Esophagus muscularis mucosa (tissue), 4 donors: ENCODE measurements at regions not wholly inside any gene's neighbourhood (a gene's known extent, or its start where the extent isn't known, plus 50 kb on each side); places are given as distances from the start of the nearest gene placed in this dataset.

Source experiments
- DNase-seq: peaks from one replicate; pipeline ENCODE4 v3.0.0-alpha.2; 2017; ENCODE audit errors: extremely low spot score
- H3K27ac ChIP-seq, 4 donors: fragments of 200-600 bp; sonication (generic); replicated peaks in 1 of 4; 1 replicate in 3 of 4; 2 replicates in 1 of 4; pipeline ENCODE4 v1.5.1; 2016 to 2019; ENCODE audit warnings: mild to moderate bottlenecking in 1 of 4
- H3K27me3 ChIP-seq, 4 donors: fragments of 200-600 bp; sonication (generic); one replicate each; pipeline versions ENCODE4 v1.5.1 to v1.6.0; 2016 to 2019
- H3K36me3 ChIP-seq, 4 donors: fragments of 200-600 bp; sonication (generic); one replicate each; pipeline ENCODE4 v1.5.1; 2016 to 2019
- H3K4me1 ChIP-seq, 4 donors: fragments of 200-600 bp; sonication (generic); one replicate each; pipeline ENCODE4 v1.5.1; 2016 to 2019
- H3K4me3 ChIP-seq, 4 donors: fragments of 200-600 bp; sonication (generic); 1 replicate in 2 of 4; 2 replicates in 2 of 4; pipeline ENCODE4 v1.5.1; 2016 to 2019; ENCODE audit warnings: mild to moderate bottlenecking in 4 of 4, moderate library complexity in 1 of 4
- H3K9me3 ChIP-seq, 4 donors: fragments of 200-600 bp; sonication (generic); 1 replicate in 3 of 4; 2 replicates in 1 of 4; pipeline ENCODE4 v1.5.1; 2016 to 2019
- EP300 ChIP-seq: sonication (generic); formaldehyde crosslinking; IDR thresholded peaks from one replicate; pipeline ENCODE4 v1.6.1; 2017; ENCODE audit warnings: antibody characterized with exemption
- POLR2A ChIP-seq: fragments of 450-650 bp; IDR thresholded peaks from one replicate; pipeline ENCODE4 v1.6.1; 2017; ENCODE audit warnings: antibody characterized with exemption, moderate library complexity, mild to moderate bottlenecking, low read depth
- POLR2AphosphoS5 ChIP-seq, 2 donors: sonication (generic); formaldehyde crosslinking; IDR thresholded peaks; one replicate each; pipeline ENCODE4 v1.6.1; 2017; ENCODE audit warnings: antibody characterized with exemption in 2 of 2
- WGBS: methylation state at CpG from one replicate; pipeline ENCODE4 v1.1.5; 2018; 5-methylcytosine and 5-hydroxymethylcytosine counted together
- intact Hi-C: fragments of 100-400 bp; cut with DNase I; formaldehyde crosslinking; loops from one replicate; pipeline ENCODE4 v1.15.1; 2023
- TF ChIP-seq, protein P1 (sequence below), 3 experiments: fragments of 200-600 bp in 2 of 3; fragments of 450-650 bp in 1 of 3; sonication (generic) in 2 of 3; IDR thresholded peaks; one replicate each; pipeline ENCODE4 v1.5.1; 2017 to 2019; ENCODE audit warnings: antibody characterized with exemption in 3 of 3, mild to moderate bottlenecking in 2 of 3, moderate library complexity in 1 of 3

DNA sequence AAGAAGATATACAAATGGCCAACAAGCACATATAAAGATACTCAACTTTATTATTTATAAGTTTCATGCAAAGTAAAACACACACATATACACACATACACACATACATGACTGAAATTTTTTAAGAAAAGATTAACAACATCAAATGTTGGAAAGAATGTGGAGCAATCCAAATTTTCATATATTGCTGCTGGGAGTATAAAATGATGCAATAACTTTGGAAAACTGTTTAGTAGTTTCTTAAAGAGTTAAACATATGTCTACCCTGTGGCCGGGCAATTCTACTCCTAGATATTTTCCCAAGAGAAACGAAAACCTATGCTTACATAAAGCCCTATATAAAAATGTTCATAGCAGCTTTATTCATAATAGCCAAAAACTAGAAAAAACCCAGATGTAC lies 99.8 kb upstream of the NR4A3 start:
- no peaks in the 10 kb centered on the region for H3K27me3 ChIP-seq
- no peak for DNase-seq
- intact Hi-C loops, result no loop called here
- H3K9me3 ChIP-seq, result no peaks in the 10 kb centered on the region
- WGBS, result 59% methylated on average over 2 of the region's 2 CpGs
- no peak overlapping the region for H3K4me3 ChIP-seq
- H3K36me3 ChIP-seq, result no peaks in the 10 kb centered on the region
- TF ChIP-seq, protein P1, sequence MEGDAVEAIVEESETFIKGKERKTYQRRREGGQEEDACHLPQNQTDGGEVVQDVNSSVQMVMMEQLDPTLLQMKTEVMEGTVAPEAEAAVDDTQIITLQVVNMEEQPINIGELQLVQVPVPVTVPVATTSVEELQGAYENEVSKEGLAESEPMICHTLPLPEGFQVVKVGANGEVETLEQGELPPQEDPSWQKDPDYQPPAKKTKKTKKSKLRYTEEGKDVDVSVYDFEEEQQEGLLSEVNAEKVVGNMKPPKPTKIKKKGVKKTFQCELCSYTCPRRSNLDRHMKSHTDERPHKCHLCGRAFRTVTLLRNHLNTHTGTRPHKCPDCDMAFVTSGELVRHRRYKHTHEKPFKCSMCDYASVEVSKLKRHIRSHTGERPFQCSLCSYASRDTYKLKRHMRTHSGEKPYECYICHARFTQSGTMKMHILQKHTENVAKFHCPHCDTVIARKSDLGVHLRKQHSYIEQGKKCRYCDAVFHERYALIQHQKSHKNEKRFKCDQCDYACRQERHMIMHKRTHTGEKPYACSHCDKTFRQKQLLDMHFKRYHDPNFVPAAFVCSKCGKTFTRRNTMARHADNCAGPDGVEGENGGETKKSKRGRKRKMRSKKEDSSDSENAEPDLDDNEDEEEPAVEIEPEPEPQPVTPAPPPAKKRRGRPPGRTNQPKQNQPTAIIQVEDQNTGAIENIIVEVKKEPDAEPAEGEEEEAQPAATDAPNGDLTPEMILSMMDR (IDR thresholded peaks at IDR 0.05), result no peak
- TF ChIP-seq POLR2A (no peak), EP300 (no peak), POLR2AphosphoS5 (IDR thresholded peaks at IDR 0.05) (no peak)
- H3K27ac ChIP-seq, result no peak overlapping the region
- peaks cover 0 to 7% (median 0%) of the 10 kb centered on the region in 4 donors for H3K4me1 ChIP-seq

- Histone ChIP-seq H3K4me3 (no peak overlapping the region), H3K36me3 (no peaks in the 10 kb centered on the region), H3K27ac (no peak overlapping the region), H3K27me3 (no peaks in the 10 kb centered on the region), H3K9me3 (no peaks in the 10 kb centered on the region), H3K4me1 (peaks cover 0 to 7% (median 0%) of the 10 kb centered on the region in 4 donors)
- no peak for DNase-seq
- intact Hi-C loops, result no loop called here
- WGBS, result 60% methylated on average over 2 of the region's 2 CpGs
- TF ChIP-seq POLR2AphosphoS5 (IDR thresholded peaks at IDR 0.05), result no peak
- TF ChIP-seq EP300, result no peak
- TF ChIP-seq, protein P1 (IDR thresholded peaks at IDR 0.05), result no peak
- TF ChIP-seq POLR2A, result no peak
Observed at GRCh38 chr9:99722877-99723276, 98.8 kb upstream of the NR4A3 start.

DNA sequence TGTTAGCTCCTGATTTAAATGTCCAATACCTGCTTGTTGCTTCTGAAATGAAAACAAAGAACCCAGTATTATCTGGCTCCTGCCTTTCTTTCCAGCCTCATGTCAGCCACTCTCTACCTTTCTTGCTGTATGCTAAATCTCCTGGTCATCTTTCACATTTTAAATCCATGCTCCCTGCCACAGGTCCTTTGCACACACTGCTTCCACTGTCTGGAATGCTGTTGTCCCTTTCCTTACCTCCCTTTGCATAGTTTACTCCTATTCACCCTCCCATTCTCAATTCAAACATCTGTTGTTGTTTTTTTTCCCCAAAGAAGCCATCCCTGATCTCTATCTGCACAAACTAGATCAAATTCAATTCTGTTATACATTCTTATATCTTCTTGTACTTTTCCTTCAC lies 97.0 kb upstream of the NR4A3 start:
- H3K9me3 ChIP-seq, result no peaks in the 10 kb centered on the region
- H3K36me3 ChIP-seq, result no peaks in the 10 kb centered on the region
- H3K27ac ChIP-seq, result no peak overlapping the region
- TF ChIP-seq, protein P1 (IDR thresholded peaks at IDR 0.05), result no peak
- TF ChIP-seq POLR2AphosphoS5 (IDR thresholded peaks at IDR 0.05) (no peak), POLR2A (no peak), EP300 (no peak)
- peaks cover 0 to 7% (median 0%) of the 10 kb centered on the region in 4 donors for H3K4me1 ChIP-seq
- no peak for DNase-seq
- H3K27me3 ChIP-seq, result no peaks in the 10 kb centered on the region
- no peak overlapping the region for H3K4me3 ChIP-seq
- intact Hi-C loops, result no loop called here

- TF ChIP-seq POLR2AphosphoS5 (IDR thresholded peaks at IDR 0.05) (no peak), POLR2A (no peak), EP300 (no peak)
- TF ChIP-seq, protein P1 (IDR thresholded peaks at IDR 0.05), result no peak
Observed at GRCh38 chr9:99725852-99726251, 95.8 kb upstream of the NR4A3 start.

GRCh38 chr9:99726758-99727157 lies 94.9 kb upstream of the NR4A3 start:
- no peaks in the 10 kb centered on the region for H3K27me3 ChIP-seq
- no peak for TF ChIP-seq POLR2AphosphoS5 (IDR thresholded peaks at IDR 0.05)
- TF ChIP-seq, protein P1 (IDR thresholded peaks at IDR 0.05), result no peak
- TF ChIP-seq EP300, result no peak
- TF ChIP-seq POLR2A, result no peak
- H3K27ac ChIP-seq, result no peak overlapping the region
- no peaks in the 10 kb centered on the region for H3K9me3 ChIP-seq
- no peak for DNase-seq
- H3K4me1 ChIP-seq, result no peaks in the 10 kb centered on the region
- no peak overlapping the region for H3K4me3 ChIP-seq
- H3K36me3 ChIP-seq, result no peaks in the 10 kb centered on the region
- intact Hi-C loops, result no loop called here

More at GRCh38 chr9:99725852-99726251, 95.8 kb upstream of the NR4A3 start:
- no peaks in the 10 kb centered on the region for H3K27me3 ChIP-seq
- no peaks in the 10 kb centered on the region for H3K36me3 ChIP-seq
- no peak overlapping the region for H3K27ac ChIP-seq
- H3K4me1 ChIP-seq, result no peaks in the 10 kb centered on the region
- H3K4me3 ChIP-seq, result no peak overlapping the region
- no peaks in the 10 kb centered on the region for H3K9me3 ChIP-seq
- intact Hi-C loops, result no loop called here
- no peak for DNase-seq
